Aorta (tissue), 5 donors: ENCODE measurements at regions not wholly inside any gene's neighbourhood (a gene's known extent, or its start where the extent isn't known, plus 50 kb on each side); places are given as distances from the start of the nearest gene placed in this dataset.

Experiments
- ATAC-seq: fragments of 200-7000 bp; cut with Tn5 transposase; one replicate; pipeline ENCODE4 v1.9.1; 2022; ENCODE audit warnings: moderate library complexity; ENCODE audit not compliant: low FRiP score
- DNase-seq, 2 donors: peaks; one replicate each; pipeline ENCODE4 v3.0.0-alpha.2; 2020
- H3K27ac ChIP-seq, 2 donors: one replicate each; pipeline ENCODE4 v1.5.1; 2013; ENCODE audit warnings: low read length in 2 of 2, mild to moderate bottlenecking in 2 of 2, moderate library complexity in 2 of 2, control low read depth in 1 of 2, inconsistent platforms in 1 of 2, low read depth in 1 of 2
- H3K27me3 ChIP-seq, 2 donors: one replicate each; pipeline ENCODE4 v1.6.1; 2013; ENCODE audit warnings: control low read depth in 1 of 2, low read length in 1 of 2, mild to moderate bottlenecking in 1 of 2, moderate library complexity in 1 of 2; ENCODE audit not compliant: insufficient read depth in 2 of 2, control insufficient read depth in 1 of 2
- H3K36me3 ChIP-seq, 2 donors: one replicate each; pipeline ENCODE4 v1.6.1; 2013; ENCODE audit warnings: control low read depth in 1 of 2, low read length in 1 of 2, mild to moderate bottlenecking in 1 of 2; ENCODE audit not compliant: insufficient read depth in 2 of 2, control insufficient read depth in 1 of 2
- H3K4me1 ChIP-seq, 2 donors: one replicate each; pipeline ENCODE4 v1.6.1; 2013; ENCODE audit warnings: low read length in 2 of 2, control low read depth in 1 of 2, mild to moderate bottlenecking in 1 of 2, moderate library complexity in 1 of 2; ENCODE audit not compliant: insufficient read depth in 2 of 2, control insufficient read depth in 1 of 2
- H3K4me3 ChIP-seq, 2 donors: one replicate each; pipeline ENCODE4 v1.5.1; 2013; ENCODE audit warnings: low read length in 2 of 2, control low read depth in 1 of 2, mild to moderate bottlenecking in 1 of 2
- H3K9me3 ChIP-seq: one replicate; pipeline ENCODE4 v1.6.1; 2013; ENCODE audit warnings: mild to moderate bottlenecking, low read length; ENCODE audit not compliant: control insufficient read depth
- WGBS, 2 donors: extraction: QIAGEN DNeasy Blood & Tissue Kit; methylation state at CpG; one replicate each; pipeline ENCODE4 v1.1.7; 2013; 5-methylcytosine and 5-hydroxymethylcytosine counted together
- intact Hi-C, 2 donors: fragments of 100-400 bp; cut with DNase I; formaldehyde crosslinking; loops; one replicate each; pipeline versions ENCODE4 v1.14.2 to v1.15.0; 2022
- donor health status: healthy with polysubstance abuse.
- donor health status: Bipolar disorder and iron deficiency.
- donor health status: DM: no; HTN: no; CAD: no.
- donor health status: DM: no; HTN: no; CAD: no.
- donor health status: DM: yes; HTN: yes; CAD: no.

- DNase-seq (no peak), ATAC-seq (no peak)
- no peak overlapping the region for H3K27ac ChIP-seq
- intact Hi-C loops, result no loop called here
- no peaks in the 10 kb centered on the region for H3K27me3 ChIP-seq
- no peaks in the 10 kb centered on the region for H3K9me3 ChIP-seq
- WGBS, 2 donors, result 95 to 98% methylated on average over 4 of the region's 4 CpGs
- H3K36me3 ChIP-seq, result no peaks in the 10 kb centered on the region
- no peaks in the 10 kb centered on the region for H3K4me1 ChIP-seq
- H3K4me3 ChIP-seq, result no peak overlapping the region
These were observed 121.2 kb upstream of the GALNT2 start for GRCh38 chr1:229945795-229946194.

GRCh38 chr1:229947968-229948367 lies 119.1 kb upstream of the GALNT2 start:
- intact Hi-C loops, result no loop called here
- Histone ChIP-seq H3K9me3 (no peaks in the 10 kb centered on the region), H3K4me3 (no peak overlapping the region), H3K27me3 (no peaks in the 10 kb centered on the region), H3K36me3 (no peaks in the 10 kb centered on the region), H3K4me1 (no peaks in the 10 kb centered on the region), H3K27ac (no peak overlapping the region)
- DNase-seq (no peak), ATAC-seq (no peak)
- 46 to 67% methylated on average over 3 of the region's 3 CpGs for WGBS, 2 donors

GRCh38 chr1:229948438-229948837 lies 118.6 kb upstream of the GALNT2 start:
- Histone ChIP-seq H3K27ac (no peak overlapping the region), H3K27me3 (no peaks in the 10 kb centered on the region), H3K9me3 (no peaks in the 10 kb centered on the region), H3K4me1 (no peaks in the 10 kb centered on the region), H3K4me3 (no peak overlapping the region), H3K36me3 (no peaks in the 10 kb centered on the region)
- no peak for DNase-seq
- 80 to 83% methylated on average over 9 of the region's 9 CpGs for WGBS, 2 donors
- intact Hi-C loops, result no loop called here
- no peak for ATAC-seq

GRCh38 chr1:229949500-229949899 lies 117.5 kb upstream of the GALNT2 start:
- Histone ChIP-seq H3K9me3 (no peaks in the 10 kb centered on the region), H3K27me3 (no peaks in the 10 kb centered on the region), H3K4me1 (no peaks in the 10 kb centered on the region), H3K4me3 (no peak overlapping the region), H3K36me3 (no peaks in the 10 kb centered on the region), H3K27ac (no peak overlapping the region)
- 85 to 88% methylated on average over 3 of the region's 3 CpGs for WGBS, 2 donors
- DNase-seq (no peak), ATAC-seq (no peak)
- intact Hi-C loops, result no loop called here

GRCh38 chr1:229950020-229950419 lies 117.0 kb upstream of the GALNT2 start:
- no peaks in the 10 kb centered on the region for H3K36me3 ChIP-seq
- 96 to 97% methylated on average over 5 of the region's 5 CpGs for WGBS, 2 donors
- intact Hi-C loops, result no loop called here
- H3K27me3 ChIP-seq, result no peaks in the 10 kb centered on the region
- no peak overlapping the region for H3K27ac ChIP-seq
- no peaks in the 10 kb centered on the region for H3K4me1 ChIP-seq
- H3K4me3 ChIP-seq, result no peak overlapping the region
- DNase-seq (no peak), ATAC-seq (no peak)
- no peaks in the 10 kb centered on the region for H3K9me3 ChIP-seq

- Histone ChIP-seq H3K27me3 (no peaks in the 10 kb centered on the region), H3K9me3 (no peaks in the 10 kb centered on the region), H3K36me3 (no peaks in the 10 kb centered on the region), H3K4me3 (no peak overlapping the region), H3K4me1 (no peaks in the 10 kb centered on the region), H3K27ac (no peak overlapping the region)
- WGBS, 2 donors, result 89 to 93% methylated on average over 1 of the region's 1 CpG
- intact Hi-C loops, result no loop called here
- DNase-seq (no peak), ATAC-seq (no peak)
These were observed 116.1 kb upstream of the GALNT2 start for GRCh38 chr1:229950908-229951307.

GRCh38 chr1:229951856-229952534 lies 115.0 kb upstream of the GALNT2 start:
- no peak for DNase-seq
- Histone ChIP-seq H3K36me3 (no peaks in the 10 kb centered on the region), H3K27ac (no peak overlapping the region), H3K27me3 (no peaks in the 10 kb centered on the region), H3K4me3 (no peak overlapping the region), H3K4me1 (no peaks in the 10 kb centered on the region), H3K9me3 (no peaks in the 10 kb centered on the region)
- ATAC-seq, result no peak
- intact Hi-C loops, result no loop called here
- 98 to 99% methylated on average over 2 of the region's 2 CpGs for WGBS, 2 donors

GRCh38 chr1:229952670-229953520 lies 114.1 kb upstream of the GALNT2 start:
- Histone ChIP-seq H3K4me1 (no peaks in the 10 kb centered on the region), H3K9me3 (no peaks in the 10 kb centered on the region), H3K27me3 (no peaks in the 10 kb centered on the region), H3K4me3 (no peak overlapping the region), H3K36me3 (no peaks in the 10 kb centered on the region), H3K27ac (no peak overlapping the region)
- intact Hi-C loops, result no loop called here
- ATAC-seq, result no peak
- no peak for DNase-seq
- 85 to 90% methylated on average over 4 of the region's 4 CpGs for WGBS, 2 donors
